GM23338 (cell line): ENCODE measurements at regions not wholly inside any gene's neighbourhood (a gene's known extent, or its start where the extent isn't known, plus 50 kb on each side); places are given as distances from the start of the nearest gene placed in this dataset.
A peak's percentile ranks its signal among the peaks of the same experiment; 100 is the strongest.

Experiments
- ATAC-seq: fragments of 200-7000 bp; cut with Tn5 transposase; 3 replicates; pipeline ENCODE4 v1.9.1; 2020
- DNase-seq: peaks from one replicate; pipeline ENCODE4 v3.0.0-alpha.2; 2015; ENCODE audit warnings: low spot score
- H2AFZ ChIP-seq: fragments of 200-600 bp; sonication (generic); 2 replicates; pipeline ENCODE4 v1.8.0; 2016; ENCODE audit warnings: antibody characterized with exemption, mild to moderate bottlenecking, moderate library complexity
- H3F3A ChIP-seq: fragments of 200-600 bp; sonication (generic); replicated peaks from 2 replicates; pipeline ENCODE4 v1.8.0; 2017; ENCODE audit warnings: antibody characterized with exemption, mixed run types, low read depth
- H3K27ac ChIP-seq: fragments of 200-600 bp; sonication (generic); 2 replicates; pipeline ENCODE4 v1.6.1; 2016; ENCODE audit warnings: low read depth
- H3K27me3 ChIP-seq: fragments of 200-600 bp; sonication (generic); 2 replicates; pipeline ENCODE4 v1.8.0; 2016; ENCODE audit warnings: mild to moderate bottlenecking, mixed run types, moderate library complexity; ENCODE audit not compliant: insufficient read depth
- H3K36me3 ChIP-seq: fragments of 200-600 bp; sonication (generic); 2 replicates; pipeline ENCODE4 v1.8.0; 2016; ENCODE audit warnings: mild to moderate bottlenecking; ENCODE audit not compliant: insufficient read depth
- H3K4me1 ChIP-seq: fragments of 200-600 bp; sonication (generic); 2 replicates; pipeline ENCODE4 v1.8.0; 2016; ENCODE audit warnings: mild to moderate bottlenecking, moderate library complexity; ENCODE audit not compliant: insufficient read depth
- H3K4me2 ChIP-seq: fragments of 200-600 bp; sonication (generic); 2 replicates; pipeline ENCODE4 v1.7.1; 2017; ENCODE audit warnings: mixed run types
- H3K4me3 ChIP-seq: fragments of 200-600 bp; sonication (generic); 2 replicates; pipeline ENCODE4 v1.6.1; 2016; ENCODE audit warnings: mixed run types
- H3K79me2 ChIP-seq: fragments of 200-600 bp; sonication (generic); replicated peaks from 2 replicates; pipeline ENCODE4 v1.8.0; 2017; ENCODE audit warnings: mild to moderate bottlenecking; ENCODE audit not compliant: insufficient read depth
- H3K9me2 ChIP-seq: fragments of 200-600 bp; sonication (generic); 2 replicates; pipeline ENCODE4 v1.8.0; 2017; ENCODE audit not compliant: insufficient read depth
- H4K20me1 ChIP-seq: fragments of 200-600 bp; sonication (generic); replicated peaks from 2 replicates; pipeline ENCODE4 v1.8.0; 2017; ENCODE audit warnings: mild to moderate bottlenecking; ENCODE audit not compliant: insufficient read depth
- H3K27ac Mint-ChIP-seq: 2 replicates; pipeline ENCODE4 v1.8.0; 2020; ENCODE audit warnings: inconsistent platforms, mild to moderate bottlenecking, moderate library complexity, mixed read lengths
- H3K27me3 Mint-ChIP-seq: 3 replicates; pipeline ENCODE4 v1.8.0; 2022; ENCODE audit warnings: low read depth, mild to moderate bottlenecking, moderate library complexity, mixed read lengths, inconsistent platforms; ENCODE audit not compliant: insufficient read depth, poor library complexity
- H3K36me3 Mint-ChIP-seq: 3 replicates; pipeline ENCODE4 v1.8.0; 2021; ENCODE audit warnings: low read depth, mild to moderate bottlenecking, inconsistent platforms, moderate library complexity, mixed read lengths
- H3K4me1 Mint-ChIP-seq: 3 replicates; pipeline ENCODE4 v1.8.0; 2020; ENCODE audit warnings: mild to moderate bottlenecking, inconsistent platforms, mixed read lengths
- H3K4me3 Mint-ChIP-seq: 3 replicates; pipeline ENCODE4 v1.8.0; 2021; ENCODE audit warnings: moderate library complexity, mild to moderate bottlenecking, inconsistent platforms, mixed read lengths
- H3K9me3 Mint-ChIP-seq: 3 replicates; pipeline ENCODE4 v1.8.0; 2020; ENCODE audit warnings: moderate library complexity, mild to moderate bottlenecking, inconsistent platforms, mixed read lengths
- CREB1 ChIP-seq: fragments of 250-450 bp; sonication (Bioruptor Pico); IDR thresholded peaks from 2 replicates; pipeline ENCODE4 v1.5.0; 2020; ENCODE audit warnings: low read depth, mild to moderate bottlenecking, moderate library complexity
- EZH2 ChIP-seq: fragments of 200-600 bp; sonication (generic); IDR thresholded peaks from one replicate; pipeline ENCODE4 v1.8.0; 2017; ENCODE audit warnings: antibody characterized with exemption, mild to moderate bottlenecking, low read depth; ENCODE audit not compliant: unreplicated experiment
- EZH2phosphoT487 ChIP-seq: fragments of 200-600 bp; sonication (generic); IDR thresholded peaks from one replicate; pipeline ENCODE4 v1.8.1; 2018; ENCODE audit warnings: antibody characterized with exemption; ENCODE audit not compliant: unreplicated experiment
- REST ChIP-seq: IDR thresholded peaks from one replicate; pipeline ENCODE4 v1.6.1; 2018; ENCODE audit warnings: antibody characterized with exemption; ENCODE audit not compliant: unreplicated experiment
- STAT1 ChIP-seq: IDR thresholded peaks from one replicate; pipeline ENCODE4 v1.6.1; 2016; ENCODE audit warnings: antibody characterized with exemption; ENCODE audit not compliant: unreplicated experiment
- ZNF331 ChIP-seq: fragments of 250-450 bp; sonication (Bioruptor Pico); IDR thresholded peaks from 2 replicates; pipeline ENCODE4 v1.5.0; 2020; ENCODE audit warnings: low read depth, mild to moderate bottlenecking, moderate library complexity
- ZNF462 ChIP-seq: fragments of 250-450 bp; sonication (Bioruptor Pico); IDR thresholded peaks from 2 replicates; pipeline ENCODE4 v1.5.0; 2020; ENCODE audit warnings: mild to moderate bottlenecking, moderate library complexity

GRCh38 chr22:27242474-27242873, 559.1 kb downstream of the MN1 start:
- Mint-ChIP-seq H3K9me3 (no peaks in the 10 kb centered on the region), H3K27ac (peak overlapping the region; percentile 3), H3K4me3 (no peak overlapping the region), H3K27me3 (peaks cover 5% of the 10 kb centered on the region), H3K36me3 (no peaks in the 10 kb centered on the region), H3K4me1 (peaks cover 8% of the 10 kb centered on the region)
- H3K9me2 ChIP-seq: no peaks in the 10 kb centered on the region
- no peaks in the 10 kb centered on the region for H3K79me2 ChIP-seq
- no peak for DNase-seq
- H3K36me3 ChIP-seq: no peaks in the 10 kb centered on the region
- H3K27ac ChIP-seq: no peak overlapping the region
- peaks cover 1% of the 10 kb centered on the region; the same call in 1 of the 2 replicates for H3K4me1 ChIP-seq
- no peaks in the 10 kb centered on the region for H3K27me3 ChIP-seq
- no peak overlapping the region for H3K4me3 ChIP-seq
- no peaks in the 10 kb centered on the region for H4K20me1 ChIP-seq
- H2AFZ ChIP-seq: no peak overlapping the region
- H3K4me2 ChIP-seq: no peak overlapping the region
- H3F3A ChIP-seq: no peaks in the 10 kb centered on the region
- no peak for ATAC-seq
- no peak for TF ChIP-seq REST
- TF ChIP-seq STAT1: no peak
- TF ChIP-seq ZNF331: no peak
- TF ChIP-seq EZH2phosphoT487: no peak
- TF ChIP-seq ZNF462 (CRISPR knock-in tag): no peak
- no peak for TF ChIP-seq EZH2
- TF ChIP-seq CREB1 (CRISPR knock-in tag): no peak
